Stomach (tissue), 4 donors: ENCODE measurements at regions not wholly inside any gene's neighbourhood (a gene's known extent, or its start where the extent isn't known, plus 50 kb on each side); places are given as distances from the start of the nearest gene placed in this dataset.

Source experiments
- CTCF ChIP-seq, 7 experiments: fragments of 450-650 bp in 4 of 7; fragments of 200-600 bp in 3 of 7; sonication (generic) in 3 of 7; IDR thresholded peaks; one replicate each; pipeline ENCODE4 v1.5.1; 2016 to 2019; ENCODE audit warnings: antibody characterized with exemption in 7 of 7, control low read depth in 2 of 7, mild to moderate bottlenecking in 1 of 7
- EP300 ChIP-seq: sonication (generic); formaldehyde crosslinking; IDR thresholded peaks from one replicate; pipeline ENCODE4 v1.6.1; 2017; ENCODE audit warnings: antibody characterized with exemption
- POLR2A ChIP-seq, 4 donors: fragments of 450-650 bp; IDR thresholded peaks; one replicate each; pipeline ENCODE4 v1.6.1; 2016; ENCODE audit warnings: antibody characterized with exemption in 4 of 4, control low read depth in 2 of 4, mild to moderate bottlenecking in 1 of 4, moderate library complexity in 1 of 4
- POLR2AphosphoS5 ChIP-seq, 3 donors: sonication (generic); formaldehyde crosslinking; IDR thresholded peaks; one replicate each; pipeline ENCODE4 v1.6.1; 2016; ENCODE audit warnings: antibody characterized with exemption in 3 of 3

- no peak for TF ChIP-seq CTCF (IDR thresholded peaks at IDR 0.05)
- no peak for TF ChIP-seq POLR2A (IDR thresholded peaks at IDR 0.05)
- no peak for TF ChIP-seq EP300
- no peak for TF ChIP-seq POLR2AphosphoS5 (IDR thresholded peaks at IDR 0.05)
Observed at GRCh38 chr10:62460393-62460792, 86.2 kb downstream of the ZNF365 start.
